ENCODE measurements at regions not wholly inside any gene's neighbourhood (a gene's known extent, or its start where the extent isn't known, plus 50 kb on each side); places are given as distances from the start of the nearest gene placed in this dataset.

GRCh38 chr4:74659576-74660411 lies 134.5 kb downstream of the BTC start (continued):
- TF ChIP-seq CBX1 (IDR thresholded peaks at IDR 0.05; ENCODE audit: low read depth) (no peak), FOXA3 (CRISPR knock-in tag; IDR thresholded peaks at IDR 0.05) (peak; percentile 88), ATF7 (IDR thresholded peaks at IDR 0.05) (0 out of 2 replicates have a peak, but pooled peaks have one; percentile 9), ATF7 (CRISPR knock-in tag; IDR thresholded peaks at IDR 0.05) (no peak), MLX (CRISPR knock-in tag; IDR thresholded peaks at IDR 0.05) (peak; percentile 32; the same call in 1 of the 2 replicates), PAF1 (CRISPR knock-in tag; IDR thresholded peaks at IDR 0.05) (no peak), HNF1B (CRISPR knock-in tag; IDR thresholded peaks at IDR 0.05) (no peak), DNMT3B (CRISPR knock-in tag; conservative IDR thresholded peaks at IDR 0.05) (no peak), NFKBIZ (CRISPR knock-in tag; IDR thresholded peaks at IDR 0.05) (no peak), MIER3 (CRISPR knock-in tag; IDR thresholded peaks at IDR 0.05; ENCODE audit: borderline replicate concordance) (0 out of 2 replicates have a peak, but pooled peaks have one; percentile 27), MED8 (CRISPR knock-in tag; IDR thresholded peaks at IDR 0.05; ENCODE audit: insufficient replicate concordance) (no peak), JDP2 (CRISPR knock-in tag; IDR thresholded peaks at IDR 0.05; ENCODE audit: borderline replicate concordance) (no peak), LCORL (IDR thresholded peaks at IDR 0.05) (no peak; the same call in 1 of the 2 replicates), LCORL (CRISPR knock-in tag; IDR thresholded peaks at IDR 0.05) (no peak), KLF11 (CRISPR knock-in tag; IDR thresholded peaks at IDR 0.05) (no peak), ZNF788 (CRISPR knock-in tag; IDR thresholded peaks at IDR 0.05; ENCODE audit: borderline replicate concordance) (no peak), TOE1 (CRISPR knock-in tag; IDR thresholded peaks at IDR 0.05) (no peak), MEIS2 (CRISPR knock-in tag; IDR thresholded peaks at IDR 0.05) (no peak)
- TF ChIP-seq, protein P1, sequence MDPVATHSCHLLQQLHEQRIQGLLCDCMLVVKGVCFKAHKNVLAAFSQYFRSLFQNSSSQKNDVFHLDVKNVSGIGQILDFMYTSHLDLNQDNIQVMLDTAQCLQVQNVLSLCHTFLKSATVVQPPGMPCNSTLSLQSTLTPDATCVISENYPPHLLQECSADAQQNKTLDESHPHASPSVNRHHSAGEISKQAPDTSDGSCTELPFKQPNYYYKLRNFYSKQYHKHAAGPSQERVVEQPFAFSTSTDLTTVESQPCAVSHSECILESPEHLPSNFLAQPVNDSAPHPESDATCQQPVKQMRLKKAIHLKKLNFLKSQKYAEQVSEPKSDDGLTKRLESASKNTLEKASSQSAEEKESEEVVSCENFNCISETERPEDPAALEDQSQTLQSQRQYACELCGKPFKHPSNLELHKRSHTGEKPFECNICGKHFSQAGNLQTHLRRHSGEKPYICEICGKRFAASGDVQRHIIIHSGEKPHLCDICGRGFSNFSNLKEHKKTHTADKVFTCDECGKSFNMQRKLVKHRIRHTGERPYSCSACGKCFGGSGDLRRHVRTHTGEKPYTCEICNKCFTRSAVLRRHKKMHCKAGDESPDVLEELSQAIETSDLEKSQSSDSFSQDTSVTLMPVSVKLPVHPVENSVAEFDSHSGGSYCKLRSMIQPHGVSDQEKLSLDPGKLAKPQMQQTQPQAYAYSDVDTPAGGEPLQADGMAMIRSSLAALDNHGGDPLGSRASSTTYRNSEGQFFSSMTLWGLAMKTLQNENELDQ (CRISPR knock-in tag; IDR thresholded peaks at IDR 0.05; ENCODE audit: borderline replicate concordance) = no peak
- TF ChIP-seq, protein P2, sequence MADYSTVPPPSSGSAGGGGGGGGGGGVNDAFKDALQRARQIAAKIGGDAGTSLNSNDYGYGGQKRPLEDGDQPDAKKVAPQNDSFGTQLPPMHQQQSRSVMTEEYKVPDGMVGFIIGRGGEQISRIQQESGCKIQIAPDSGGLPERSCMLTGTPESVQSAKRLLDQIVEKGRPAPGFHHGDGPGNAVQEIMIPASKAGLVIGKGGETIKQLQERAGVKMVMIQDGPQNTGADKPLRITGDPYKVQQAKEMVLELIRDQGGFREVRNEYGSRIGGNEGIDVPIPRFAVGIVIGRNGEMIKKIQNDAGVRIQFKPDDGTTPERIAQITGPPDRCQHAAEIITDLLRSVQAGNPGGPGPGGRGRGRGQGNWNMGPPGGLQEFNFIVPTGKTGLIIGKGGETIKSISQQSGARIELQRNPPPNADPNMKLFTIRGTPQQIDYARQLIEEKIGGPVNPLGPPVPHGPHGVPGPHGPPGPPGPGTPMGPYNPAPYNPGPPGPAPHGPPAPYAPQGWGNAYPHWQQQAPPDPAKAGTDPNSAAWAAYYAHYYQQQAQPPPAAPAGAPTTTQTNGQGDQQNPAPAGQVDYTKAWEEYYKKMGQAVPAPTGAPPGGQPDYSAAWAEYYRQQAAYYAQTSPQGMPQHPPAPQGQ (CRISPR knock-in tag; IDR thresholded peaks at IDR 0.05; ENCODE audit: borderline replicate concordance) = no peak
